ENCODE measurements at regions not wholly inside any gene's neighbourhood (a gene's known extent, or its start where the extent isn't known, plus 50 kb on each side); places are given as distances from the start of the nearest gene placed in this dataset.
A peak's percentile ranks its signal among the peaks of the same experiment; 100 is the strongest.

DNA sequence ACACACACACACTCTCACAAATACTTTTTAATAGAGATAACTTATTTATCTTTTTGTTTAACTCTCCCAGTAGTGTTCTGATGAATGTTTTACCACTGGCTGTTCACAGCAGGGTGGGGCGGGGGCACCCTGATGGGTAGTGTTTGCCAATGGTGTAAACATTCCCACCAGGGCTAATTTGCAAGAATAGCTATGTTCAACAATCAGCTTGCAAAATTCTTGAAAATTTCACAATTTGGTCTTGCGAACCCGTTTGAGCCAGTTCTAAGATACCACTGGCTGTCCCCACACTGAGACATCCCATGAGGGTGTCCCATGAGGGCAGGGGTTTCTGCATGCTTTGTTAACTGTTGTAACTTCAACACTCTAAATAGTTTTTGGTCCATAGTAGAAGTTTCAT lies 348.5 kb downstream of the CXCL12 start:
- no peak for DNase-seq (ENCODE audit: low read depth)

GRCh38 chr10:44035474-44036197 lies 349.3 kb downstream of the CXCL12 start:
- no peak for DNase-seq (ENCODE audit: low read depth)

DNA sequence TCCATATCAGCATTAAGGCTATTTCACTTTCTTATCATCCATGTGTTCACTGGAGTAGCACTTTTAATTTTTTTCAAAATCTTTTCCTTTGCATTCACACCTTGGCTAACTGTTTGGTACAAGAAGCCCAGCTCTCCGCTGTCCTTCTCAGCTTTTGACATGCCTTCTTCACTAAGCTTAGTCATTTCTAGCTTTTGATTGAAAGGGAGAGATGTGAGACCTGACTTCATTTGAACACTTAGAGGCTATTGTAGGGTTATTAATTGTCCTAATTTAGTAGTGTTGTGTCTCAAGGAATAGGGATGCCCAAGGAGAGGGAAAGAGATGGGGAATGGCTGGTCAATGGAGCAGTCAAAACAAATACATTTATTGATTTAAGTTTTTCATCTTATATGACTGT lies 350.0 kb downstream of the CXCL12 start:
- no peak for DNase-seq (ENCODE audit: low read depth)

- DNase-seq (ENCODE audit: low read depth): no peak
Measured at GRCh38 chr10:44033008-44033407, 351.9 kb downstream of the CXCL12 start.

DNA sequence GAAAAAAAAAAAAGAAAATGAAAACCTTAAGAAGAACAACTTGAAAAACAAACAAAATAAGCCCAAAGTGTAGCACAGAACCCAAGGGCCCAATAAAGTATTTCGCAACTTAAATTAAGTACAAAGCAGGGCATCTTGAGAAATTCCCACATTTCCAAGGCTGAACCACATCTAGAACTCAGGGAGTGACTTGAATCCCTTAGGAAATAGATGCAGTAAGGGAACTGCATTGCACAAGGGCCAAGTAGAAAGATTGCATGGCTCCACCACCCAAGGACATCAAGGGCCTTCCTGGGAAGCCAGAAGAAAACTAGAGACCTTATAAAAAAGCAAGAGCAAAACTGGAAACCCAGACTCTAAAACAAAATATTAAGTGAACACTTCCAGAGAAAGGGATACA lies 352.7 kb downstream of the CXCL12 start:
- no peak for DNase-seq (ENCODE audit: low read depth)

DNA sequence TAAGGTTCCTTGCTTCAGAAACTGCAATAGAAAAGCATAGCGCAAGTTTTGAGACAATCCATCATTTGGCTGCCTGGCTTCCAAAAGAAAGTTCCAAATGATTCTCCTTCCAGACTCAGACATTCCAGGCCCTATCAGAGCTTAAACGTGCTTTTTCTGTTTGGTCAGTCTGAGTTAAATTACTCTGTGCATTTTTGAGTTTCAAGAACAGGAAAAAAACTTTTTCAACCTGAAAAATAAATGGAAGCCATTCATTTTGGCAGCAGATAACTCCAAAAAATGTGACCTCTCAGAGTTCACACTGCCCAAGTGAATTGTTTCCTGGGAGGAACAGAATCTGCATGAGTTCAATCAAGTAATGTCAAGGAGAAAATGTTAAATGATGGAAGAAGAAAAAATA lies 354.2 kb downstream of the CXCL12 start:
- DNase-seq (ENCODE audit: low read depth): no peak

DNA sequence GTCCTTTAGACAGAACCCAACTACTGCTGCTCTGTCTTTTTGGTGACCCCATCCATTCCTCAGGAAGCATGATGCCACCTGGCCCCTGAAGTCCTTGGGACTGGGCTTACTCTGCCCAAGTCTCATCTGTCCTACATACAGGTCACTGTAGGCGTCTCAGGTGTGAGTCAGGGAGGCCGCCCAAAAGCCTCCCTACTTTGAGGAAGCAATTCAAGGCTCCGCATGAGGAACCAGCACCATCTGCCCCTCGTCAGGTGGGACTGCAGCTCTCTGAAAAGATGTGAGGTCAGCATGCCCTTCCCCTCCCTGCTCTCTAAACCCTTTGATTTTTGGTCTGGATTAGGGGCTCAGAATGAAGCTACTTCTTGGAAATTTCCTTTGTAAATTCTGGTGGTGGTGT lies 354.8 kb downstream of the CXCL12 start:
- no peak for DNase-seq (ENCODE audit: low read depth)

DNA sequence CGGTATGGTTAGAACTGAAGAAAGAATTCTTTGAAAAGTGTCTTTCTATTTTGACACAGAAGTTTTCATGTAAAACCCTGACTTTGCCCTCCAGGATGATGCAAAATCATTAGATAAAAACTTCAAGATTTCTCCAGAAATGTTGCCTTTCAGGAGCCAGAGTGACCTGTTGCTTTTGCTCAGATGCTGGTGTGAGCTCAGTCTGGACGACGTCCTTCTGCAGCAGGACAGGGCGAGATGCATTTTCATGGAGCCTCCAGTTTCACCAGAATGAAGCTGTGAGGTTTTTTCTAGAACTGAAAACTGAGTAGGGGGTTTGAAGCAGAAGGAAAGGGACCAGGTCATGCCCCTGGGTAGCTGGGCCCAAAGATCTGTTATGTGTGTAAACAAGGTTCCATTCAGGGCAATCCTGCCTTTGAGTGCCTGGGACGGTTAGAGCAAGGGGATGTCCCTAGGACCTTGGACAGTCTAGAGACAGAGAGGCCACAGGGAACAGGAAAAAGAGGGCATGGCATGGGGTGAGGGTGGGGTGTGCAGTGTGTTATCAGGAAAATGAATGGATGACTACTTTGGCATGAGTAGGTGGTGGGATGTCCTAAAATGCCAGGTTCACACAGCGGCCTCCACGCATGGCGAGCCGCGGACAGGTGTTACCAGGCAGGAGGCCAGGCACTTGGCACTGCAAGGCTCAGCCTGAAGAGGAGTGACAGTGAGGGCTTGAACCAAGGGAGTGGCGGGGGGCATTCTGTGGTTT lies 356.3 kb downstream of the CXCL12 start:
- DNase-seq (ENCODE audit: low read depth): no peak

DNA sequence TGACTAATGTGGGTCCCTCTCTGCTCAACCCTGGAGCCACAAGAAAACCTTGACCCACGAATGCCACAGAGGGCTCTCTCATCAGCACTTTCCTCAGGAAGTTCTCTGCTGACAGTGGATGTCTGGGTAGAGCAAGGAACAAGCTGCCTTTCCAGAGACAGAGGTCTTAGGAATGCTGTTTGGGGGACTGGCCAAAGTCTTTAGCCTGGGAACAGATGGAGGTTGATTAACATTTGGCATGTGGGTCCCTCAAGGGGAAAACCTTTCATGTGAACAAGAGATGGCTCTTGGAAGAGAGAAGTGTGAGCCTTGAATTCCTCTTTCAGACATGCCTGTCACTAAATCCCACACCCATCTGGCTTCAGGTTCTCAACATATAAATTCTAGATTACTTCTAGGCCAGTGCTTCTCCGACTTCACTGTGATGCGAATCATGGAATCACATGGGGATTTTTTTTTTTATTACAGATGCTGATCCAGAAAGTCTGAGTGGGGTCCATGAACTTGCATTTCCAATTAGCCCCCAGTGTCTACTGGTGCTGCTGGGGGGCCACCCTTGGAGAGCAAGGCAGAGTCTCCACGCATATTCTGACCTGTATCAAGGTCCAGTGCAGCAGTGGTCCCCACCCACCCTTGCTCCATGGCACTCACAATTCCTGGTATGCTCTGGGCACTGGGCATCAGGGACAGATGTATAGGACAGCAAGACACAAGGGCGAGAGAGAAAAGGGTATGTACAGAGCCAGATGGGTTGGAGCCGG lies 360.4 kb downstream of the CXCL12 start:
- peak; percentile 33 for DNase-seq (ENCODE audit: low read depth)

GRCh38 chr10:44023517-44023916 lies 361.4 kb downstream of the CXCL12 start:
- DNase-seq (ENCODE audit: low read depth): no peak

DNA sequence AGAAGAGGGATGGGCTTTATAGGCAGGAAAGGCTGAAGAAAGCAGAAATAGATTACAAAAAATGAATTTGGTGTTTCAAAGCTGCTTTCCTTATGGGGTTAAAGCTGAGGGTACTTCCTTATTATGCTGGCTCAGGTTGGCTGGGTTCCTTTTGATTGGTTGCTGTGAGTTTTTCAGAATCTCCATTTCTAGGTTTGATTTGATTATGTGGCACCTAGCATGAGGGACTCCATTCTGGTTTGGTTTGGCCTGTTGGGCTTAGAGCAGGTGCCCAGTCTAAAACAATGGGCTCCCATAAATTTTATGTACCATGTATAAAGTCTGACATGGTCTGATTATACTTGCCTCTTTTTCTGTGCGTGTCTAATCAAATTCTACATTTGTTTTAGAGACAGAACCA lies 362.7 kb downstream of the CXCL12 start:
- DNase-seq (ENCODE audit: low read depth): no peak

GRCh38 chr10:44020322-44021111 lies 364.4 kb downstream of the CXCL12 start:
- DNase-seq (ENCODE audit: low read depth): peak; percentile 92

GRCh38 chr10:44017483-44018145 lies 367.3 kb downstream of the CXCL12 start:
- no peak for DNase-seq (ENCODE audit: low read depth)

GRCh38 chr10:44016589-44017482 lies 368.1 kb downstream of the CXCL12 start:
- DNase-seq (ENCODE audit: low read depth): no peak

DNA sequence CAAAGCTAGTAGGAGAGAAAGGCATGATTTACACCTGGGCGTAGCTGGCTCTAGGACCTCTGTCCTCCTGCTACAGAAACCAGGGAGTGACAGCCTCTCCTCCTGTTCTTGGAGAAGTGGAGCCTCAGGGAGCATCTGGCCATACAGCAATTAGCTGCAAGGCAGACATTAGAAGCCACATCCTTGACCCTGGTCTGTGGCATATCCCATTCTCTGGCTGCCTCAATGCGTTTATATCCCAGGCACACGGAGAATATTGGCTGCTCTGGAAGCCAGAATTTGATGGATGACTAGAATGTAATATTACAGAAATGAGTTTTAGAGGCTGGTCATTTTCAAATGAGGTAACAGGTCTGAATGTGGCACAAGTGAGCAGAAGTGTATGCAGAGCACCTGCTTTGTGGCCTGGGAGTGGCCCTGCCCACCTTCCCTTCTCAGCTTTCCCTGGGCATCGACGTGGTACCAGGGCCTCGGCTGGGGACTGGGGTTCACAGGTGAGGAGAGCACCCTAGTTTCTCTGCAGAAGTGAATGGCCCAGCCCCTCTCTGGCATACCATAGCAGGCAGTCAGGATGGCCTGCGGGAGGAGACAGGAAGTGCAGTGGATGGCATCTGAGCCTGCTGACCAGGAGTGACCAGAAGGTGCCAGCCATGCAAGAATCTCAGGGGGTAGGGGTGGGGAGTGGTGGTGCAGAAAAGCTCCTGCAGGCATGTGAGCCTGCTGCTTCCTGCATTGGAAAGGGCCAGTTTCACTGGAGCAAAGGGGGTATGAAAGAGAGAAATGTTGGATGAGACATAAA lies 367.2 kb upstream of the ZNF32 start:
- DNase-seq (ENCODE audit: low read depth): no peak

- DNase-seq (ENCODE audit: low read depth): no peak
Measured at GRCh38 chr10:44014644-44015250, 366.1 kb upstream of the ZNF32 start.

DNA sequence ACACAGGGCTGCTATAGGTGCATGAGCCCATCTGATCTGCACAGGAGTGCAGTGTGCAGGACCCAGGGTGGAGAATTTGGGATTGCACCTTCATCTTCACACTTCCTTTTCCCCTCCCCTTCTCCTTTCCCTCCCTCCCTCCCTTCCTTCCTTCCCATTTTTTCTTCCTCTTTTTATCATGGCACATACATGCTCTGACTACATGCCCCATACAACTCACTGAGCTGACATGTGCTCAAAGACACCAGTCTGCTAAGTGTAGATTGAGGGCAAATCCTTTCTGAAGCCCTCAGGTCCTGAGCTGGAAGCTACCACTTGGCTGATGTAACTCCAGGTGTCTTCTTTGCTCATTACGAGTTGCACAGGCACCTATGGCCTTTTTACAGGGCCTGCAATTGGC lies 365.3 kb upstream of the ZNF32 start:
- no peak for DNase-seq (ENCODE audit: low read depth)

DNA sequence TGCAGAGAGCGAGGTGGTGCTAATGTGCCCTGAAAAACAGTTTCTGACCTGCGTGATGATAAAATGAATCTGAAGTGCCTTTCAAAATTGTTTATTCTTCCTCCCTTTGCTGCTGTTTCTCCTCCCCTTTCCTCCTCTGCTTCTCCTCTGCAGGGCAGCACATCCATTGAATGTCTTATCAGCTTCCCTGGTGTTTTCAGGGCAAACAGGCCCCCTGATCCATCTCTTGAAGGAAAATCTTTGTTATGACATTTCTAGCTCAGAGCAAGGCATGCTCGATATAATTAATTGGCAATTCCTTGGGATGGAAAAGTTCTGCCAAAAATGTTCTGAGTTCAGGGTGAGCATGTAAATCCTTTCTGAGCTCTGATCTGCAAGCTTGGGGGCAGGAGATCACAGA lies 364.2 kb upstream of the ZNF32 start:
- no peak for DNase-seq (ENCODE audit: low read depth)

- DNase-seq (ENCODE audit: low read depth): no peak
Measured at GRCh38 chr10:44011603-44011981, 362.9 kb upstream of the ZNF32 start.

Measured in myocyte (in vitro differentiated cells).